ENCODE measurements at regions not wholly inside any gene's neighbourhood (a gene's known extent, or its start where the extent isn't known, plus 50 kb on each side); places are given as distances from the start of the nearest gene placed in this dataset.

- Histone ChIP-seq H3K4me3 (no peak overlapping the region), H3K27ac (no peak overlapping the region), H3K36me3 (no peaks in the 10 kb centered on the region), H3K4me1 (no peaks in the 10 kb centered on the region), H3K27me3 (no peaks in the 10 kb centered on the region), H3K9me3 (no peaks in the 10 kb centered on the region)
- intact Hi-C loops (cut with DNase I) = no loop called here
- no peak for ATAC-seq
- no peak for DNase-seq
- TF ChIP-seq CTCF (IDR thresholded peaks at IDR 0.05) = no peak
These were observed 318.9 kb upstream of the USP25 start for GRCh38 chr21:15410853-15411252.

- Histone ChIP-seq H3K9me3 (no peaks in the 10 kb centered on the region), H3K4me1 (no peaks in the 10 kb centered on the region), H3K27me3 (no peaks in the 10 kb centered on the region), H3K27ac (no peak overlapping the region), H3K4me3 (no peak overlapping the region), H3K36me3 (no peaks in the 10 kb centered on the region)
- ATAC-seq (peak; percentile 77), DNase-seq (no peak)
- no peak for TF ChIP-seq CTCF (IDR thresholded peaks at IDR 0.05)
- intact Hi-C loops (cut with DNase I) = no loop called here
These were observed 315.7 kb upstream of the USP25 start for GRCh38 chr21:15414057-15414456.

GRCh38 chr21:15415541-15416261 lies 314.1 kb upstream of the USP25 start:
- no peak for DNase-seq
- ATAC-seq = no peak

GRCh38 chr21:15421441-15421881 lies 308.3 kb upstream of the USP25 start:
- no peak for DNase-seq
- H3K4me1 ChIP-seq = no peaks in the 10 kb centered on the region
- no peak for ATAC-seq

More at GRCh38 chr21:15415541-15416261, 314.1 kb upstream of the USP25 start:
- Histone ChIP-seq H3K9me3 (no peaks in the 10 kb centered on the region), H3K36me3 (no peaks in the 10 kb centered on the region), H3K27ac (no peak overlapping the region), H3K4me1 (no peaks in the 10 kb centered on the region), H3K27me3 (no peaks in the 10 kb centered on the region), H3K4me3 (no peak overlapping the region)
- TF ChIP-seq CTCF (IDR thresholded peaks at IDR 0.05) = no peak
- intact Hi-C loops (cut with DNase I) = no loop called here

GRCh38 chr21:15421947-15422346 lies 307.8 kb upstream of the USP25 start:
- ATAC-seq = no peak
- Histone ChIP-seq H3K27ac (no peak overlapping the region), H3K4me3 (no peak overlapping the region), H3K9me3 (no peaks in the 10 kb centered on the region), H3K36me3 (no peaks in the 10 kb centered on the region), H3K27me3 (no peaks in the 10 kb centered on the region), H3K4me1 (no peaks in the 10 kb centered on the region)
- no peak for TF ChIP-seq CTCF (IDR thresholded peaks at IDR 0.05)
- intact Hi-C loops (cut with DNase I) = no loop called here
- no peak for DNase-seq

More at GRCh38 chr21:15421441-15421881, 308.3 kb upstream of the USP25 start:
- H3K36me3 ChIP-seq = no peaks in the 10 kb centered on the region
- no peak overlapping the region for H3K27ac ChIP-seq
- TF ChIP-seq CTCF (IDR thresholded peaks at IDR 0.05) = no peak
- H3K9me3 ChIP-seq = no peaks in the 10 kb centered on the region
- H3K27me3 ChIP-seq = no peaks in the 10 kb centered on the region
- intact Hi-C loops (cut with DNase I) = no loop called here
- no peak overlapping the region for H3K4me3 ChIP-seq
